HEK293 (cell line): ENCODE measurements at regions not wholly inside any gene's neighbourhood (a gene's known extent, or its start where the extent isn't known, plus 50 kb on each side); places are given as distances from the start of the nearest gene placed in this dataset.

Experiments used
- CTCF ChIA-PET: fragments of 350-600 bp; formaldehyde crosslinking; extraction: SDS; loops from one replicate; lab custom pipeline; 2021; ENCODE audit warnings: antibody characterized with exemption; lab: Yijun Ruan, JAX
- POLR2A ChIA-PET: fragments of 300-600 bp; formaldehyde crosslinking; extraction: SDS; loops from one replicate; lab custom pipeline; 2020; ENCODE audit warnings: antibody characterized with exemption, inconsistent platforms; lab: Yijun Ruan, JAX
- H3K27ac ChIP-seq: fragments of 200-500 bp; sonication (Bioruptor generic); 2 replicates; pipeline ENCODE4 v1.5.1; 2014; ENCODE audit warnings: low read depth, low read length, control low read depth, inconsistent platforms; ENCODE audit errors: extremely low read depth
- H3K36me3 ChIP-seq, 2 experiments: fragments of 200-500 bp in 1 of 2; sonication (Bioruptor generic) in 1 of 2; 1 replicate in 1 of 2; 2 replicates in 1 of 2; pipeline ENCODE4 v1.5.1; 2014 to 2017; ENCODE audit warnings: inconsistent platforms in 2 of 2, low read length in 2 of 2; ENCODE audit not compliant: control insufficient read depth in 2 of 2, insufficient read depth in 1 of 2
- H3K4me1 ChIP-seq: fragments of 200-500 bp; sonication (Bioruptor generic); 2 replicates; pipeline ENCODE4 v1.5.1; 2014; ENCODE audit warnings: mild to moderate bottlenecking, low read length, inconsistent platforms; ENCODE audit not compliant: control insufficient read depth, insufficient read depth
- H3K4me3 ChIP-seq: 2 replicates; pipeline ENCODE4 v1.5.1; 2011; ENCODE audit warnings: low read depth, mild to moderate bottlenecking, control low read depth, low read length, moderate library complexity
- H3K9me3 ChIP-seq: fragments of 200-500 bp; sonication (Bioruptor generic); 2 replicates; pipeline ENCODE4 v1.5.1; 2014; ENCODE audit warnings: low read depth, low read length, inconsistent platforms; ENCODE audit not compliant: control insufficient read depth, insufficient read depth
- GLI4 ChIP-seq: fragments of 450-650 bp; formaldehyde crosslinking; IDR thresholded peaks from 2 replicates; pipeline ENCODE4 v1.5.1; 2016; ENCODE audit warnings: missing biosample characterization, missing genetic modification characterization
- HOXC10 ChIP-seq: sonication (generic); formaldehyde crosslinking; IDR thresholded peaks from 2 replicates; pipeline ENCODE4 v1.8.1; 2023; ENCODE audit warnings: mild to moderate bottlenecking, missing genetic modification reagents
- KLF7 ChIP-seq: fragments of 450-650 bp; formaldehyde crosslinking; IDR thresholded peaks from 2 replicates; pipeline ENCODE4 v1.5.1; 2016; ENCODE audit warnings: missing biosample characterization, missing genetic modification characterization, borderline replicate concordance
- KLF9 ChIP-seq: fragments of 450-650 bp; formaldehyde crosslinking; IDR thresholded peaks from 2 replicates; pipeline ENCODE4 v1.5.1; 2016; ENCODE audit warnings: missing biosample characterization, missing genetic modification characterization, low read depth
- OVOL3 ChIP-seq: fragments of 450-650 bp; formaldehyde crosslinking; IDR thresholded peaks from 2 replicates; pipeline ENCODE4 v1.5.1; 2016; ENCODE audit warnings: missing biosample characterization, missing genetic modification characterization
- SALL2 ChIP-seq: fragments of 450-650 bp; formaldehyde crosslinking; IDR thresholded peaks from 2 replicates; pipeline ENCODE4 v1.5.0; 2017; ENCODE audit warnings: missing biosample characterization, mild to moderate bottlenecking, missing genetic modification characterization, borderline replicate concordance
- SCRT1 ChIP-seq: fragments of 450-650 bp; formaldehyde crosslinking; IDR thresholded peaks from 2 replicates; pipeline ENCODE4 v1.5.1; 2016; ENCODE audit warnings: missing biosample characterization, missing genetic modification characterization, borderline replicate concordance
- SETDB1 ChIP-seq: IDR thresholded peaks from one replicate; pipeline ENCODE4 v1.6.1; 2017; ENCODE audit warnings: mild to moderate bottlenecking, low read length, moderate library complexity, mixed read lengths; ENCODE audit not compliant: insufficient read length
- TRIM28 ChIP-seq: IDR thresholded peaks from 2 replicates; pipeline ENCODE4 v1.6.1; 2011; ENCODE audit warnings: low read length, control low read depth, borderline replicate concordance
- ZIC2 ChIP-seq: fragments of 450-650 bp; formaldehyde crosslinking; IDR thresholded peaks from 2 replicates; pipeline ENCODE4 v1.5.1; 2016; ENCODE audit warnings: missing biosample characterization, missing genetic modification characterization
- ZNF121 ChIP-seq: fragments of 450-650 bp; formaldehyde crosslinking; IDR thresholded peaks from 2 replicates; pipeline ENCODE4 v1.5.1; 2016; ENCODE audit warnings: missing biosample characterization, missing genetic modification characterization
- ZNF140 ChIP-seq: fragments of 450-650 bp; formaldehyde crosslinking; IDR thresholded peaks from 2 replicates; pipeline ENCODE4 v1.5.1; 2016; ENCODE audit warnings: missing biosample characterization, missing genetic modification characterization
- ZNF2 ChIP-seq: fragments of 450-650 bp; formaldehyde crosslinking; IDR thresholded peaks from 2 replicates; pipeline ENCODE4 v1.5.1; 2016; ENCODE audit warnings: missing biosample characterization, missing genetic modification characterization
- ZNF202 ChIP-seq: fragments of 450-650 bp; formaldehyde crosslinking; IDR thresholded peaks from 2 replicates; pipeline ENCODE4 v1.5.1; 2016; ENCODE audit warnings: missing biosample characterization, missing genetic modification characterization, borderline replicate concordance
- ZNF211 ChIP-seq: fragments of 450-650 bp; formaldehyde crosslinking; IDR thresholded peaks from 2 replicates; pipeline ENCODE4 v1.5.1; 2016; ENCODE audit warnings: low read depth, missing biosample characterization, missing genetic modification characterization
- ZNF221 ChIP-seq: fragments of 450-650 bp; formaldehyde crosslinking; IDR thresholded peaks from 2 replicates; pipeline ENCODE4 v1.5.1; 2017; ENCODE audit warnings: missing biosample characterization, missing genetic modification characterization, borderline replicate concordance
- ZNF302 ChIP-seq: fragments of 450-650 bp; formaldehyde crosslinking; IDR thresholded peaks from 2 replicates; pipeline ENCODE4 v1.5.1; 2016; ENCODE audit warnings: missing biosample characterization, missing genetic modification characterization, low read depth
- ZNF366 ChIP-seq: fragments of 450-650 bp; formaldehyde crosslinking; conservative IDR thresholded peaks from 2 replicates; pipeline ENCODE4 v1.5.1; 2016; ENCODE audit warnings: missing biosample characterization, missing genetic modification characterization
- ZNF433 ChIP-seq: fragments of 450-650 bp; formaldehyde crosslinking; IDR thresholded peaks from 2 replicates; pipeline ENCODE4 v1.5.1; 2016; ENCODE audit warnings: missing biosample characterization, missing genetic modification characterization, low read depth
- ZNF558 ChIP-seq: fragments of 450-650 bp; formaldehyde crosslinking; IDR thresholded peaks from 2 replicates; pipeline ENCODE4 v1.5.1; 2016; ENCODE audit warnings: missing biosample characterization, missing genetic modification characterization
- ZNF596 ChIP-seq: fragments of 450-650 bp; IDR thresholded peaks from 2 replicates; pipeline ENCODE4 v1.5.0; 2018; ENCODE audit warnings: missing biosample characterization, mild to moderate bottlenecking, missing genetic modification characterization, moderate library complexity
- ZNF600 ChIP-seq: fragments of 450-650 bp; formaldehyde crosslinking; IDR thresholded peaks from 2 replicates; pipeline ENCODE4 v1.5.1; 2016; ENCODE audit warnings: missing biosample characterization, missing genetic modification characterization
- ZNF623 ChIP-seq: fragments of 450-650 bp; formaldehyde crosslinking; IDR thresholded peaks from 2 replicates; pipeline ENCODE4 v1.5.1; 2016; ENCODE audit warnings: missing biosample characterization, missing genetic modification characterization
- ZNF660 ChIP-seq: fragments of 450-650 bp; IDR thresholded peaks from 2 replicates; pipeline ENCODE4 v1.5.1; 2018; ENCODE audit warnings: missing biosample characterization, mild to moderate bottlenecking, missing genetic modification characterization
- ZNF776 ChIP-seq: fragments of 450-650 bp; formaldehyde crosslinking; IDR thresholded peaks from 2 replicates; pipeline ENCODE4 v1.5.0; 2017; ENCODE audit warnings: missing biosample characterization, missing genetic modification characterization, borderline replicate concordance
- ZNF785 ChIP-seq: fragments of 450-650 bp; formaldehyde crosslinking; IDR thresholded peaks from 2 replicates; pipeline ENCODE4 v1.5.1; 2016; ENCODE audit warnings: missing biosample characterization, missing genetic modification characterization
- TF ChIP-seq, protein P1 (sequence below): fragments of 450-650 bp; formaldehyde crosslinking; IDR thresholded peaks from 2 replicates; pipeline ENCODE4 v1.5.1; 2016; ENCODE audit warnings: missing biosample characterization, missing genetic modification characterization
- TF ChIP-seq, protein P2 (sequence below): fragments of 450-650 bp; IDR thresholded peaks from 2 replicates; pipeline ENCODE4 v1.5.1; 2018; ENCODE audit warnings: missing biosample characterization, missing genetic modification characterization
- TF ChIP-seq, protein P3 (sequence below): fragments of 450-650 bp; formaldehyde crosslinking; IDR thresholded peaks from 2 replicates; pipeline ENCODE4 v1.5.1; 2016; ENCODE audit warnings: missing biosample characterization, missing genetic modification characterization
- TF ChIP-seq, protein P4 (sequence below): fragments of 450-650 bp; formaldehyde crosslinking; IDR thresholded peaks from 2 replicates; pipeline ENCODE4 v1.5.1; 2016; ENCODE audit warnings: missing biosample characterization, missing genetic modification characterization, borderline replicate concordance

DNA sequence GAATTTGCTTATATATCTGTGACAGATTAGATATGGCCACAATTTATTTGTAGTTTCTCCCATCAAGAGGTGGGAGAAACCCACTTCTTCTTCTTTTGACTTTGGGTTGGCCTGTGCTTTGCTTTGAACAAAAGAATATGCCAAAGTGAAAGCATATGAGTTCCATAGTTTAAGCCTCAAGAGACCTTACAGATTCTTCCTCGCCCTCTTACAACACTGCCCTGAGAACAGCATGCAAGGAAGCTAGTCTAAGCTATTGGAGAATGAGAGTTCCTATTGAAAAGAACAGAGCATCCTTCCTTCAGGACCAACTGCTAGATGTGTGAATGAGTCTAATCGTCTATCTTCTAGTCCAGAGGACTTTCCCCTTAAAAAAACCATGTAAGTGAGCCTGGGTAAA, 394.8 kb downstream of the TUSC7 start (continued):
- TF ChIP-seq ZIC2 (no peak), ZNF623 (no peak), KLF7 (tag by site-specific recombination) (no peak), GLI4 (no peak), SCRT1 (tag by site-specific recombination) (no peak), HOXC10 (CRISPR knock-in tag) (no peak), ZNF600 (tag by site-specific recombination) (no peak), ZNF302 (no peak), ZNF660 (tag by site-specific recombination) (no peak), ZNF366 (tag by site-specific recombination) (no peak)
- TF ChIP-seq, protein P1, sequence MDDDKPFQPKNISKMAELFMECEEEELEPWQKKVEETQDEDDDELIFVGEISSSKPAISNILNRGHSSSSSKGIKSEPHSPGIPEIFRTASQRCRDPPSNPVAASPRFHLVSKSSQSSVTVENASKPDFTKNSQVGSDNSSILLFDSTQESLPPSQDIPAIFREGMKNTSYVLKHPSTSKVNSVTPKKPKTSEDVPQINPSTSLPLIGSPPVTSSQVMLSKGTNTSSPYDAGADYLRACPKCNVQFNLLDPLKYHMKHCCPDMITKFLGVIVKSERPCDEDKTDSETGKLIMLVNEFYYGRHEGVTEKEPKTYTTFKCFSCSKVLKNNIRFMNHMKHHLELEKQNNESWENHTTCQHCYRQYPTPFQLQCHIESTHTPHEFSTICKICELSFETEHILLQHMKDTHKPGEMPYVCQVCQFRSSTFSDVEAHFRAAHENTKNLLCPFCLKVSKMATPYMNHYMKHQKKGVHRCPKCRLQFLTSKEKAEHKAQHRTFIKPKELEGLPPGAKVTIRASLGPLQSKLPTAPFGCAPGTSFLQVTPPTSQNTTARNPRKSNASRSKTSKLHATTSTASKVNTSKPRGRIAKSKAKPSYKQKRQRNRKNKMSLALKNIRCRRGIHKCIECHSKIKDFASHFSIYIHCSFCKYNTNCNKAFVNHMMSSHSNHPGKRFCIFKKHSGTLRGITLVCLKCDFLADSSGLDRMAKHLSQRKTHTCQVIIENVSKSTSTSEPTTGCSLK (tag by site-specific recombination), result no peak

DNA sequence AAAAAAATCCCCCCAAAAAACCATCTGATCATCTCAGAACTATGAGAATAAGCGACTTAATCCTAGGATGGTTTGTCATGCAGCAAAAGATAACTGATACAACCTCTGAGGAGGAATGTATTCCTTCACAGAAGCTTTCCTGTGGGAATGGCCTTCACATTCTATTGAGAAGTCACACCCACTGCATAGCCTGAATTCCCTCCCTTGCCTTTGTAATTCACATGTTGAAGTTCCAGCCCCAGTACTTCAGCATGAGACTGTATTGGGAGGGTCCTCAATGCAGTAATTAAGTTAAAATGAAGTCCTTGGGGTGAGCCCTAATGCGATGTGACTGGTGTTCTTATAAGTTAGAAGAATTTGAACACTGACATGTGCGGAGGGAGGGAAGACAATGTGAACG, 395.2 kb downstream of the TUSC7 start:
- ChIA-PET CTCF (no interaction called here), POLR2A (no interaction called here)
- TF ChIP-seq ZNF221 (no peak), ZNF140 (tag by site-specific recombination) (no peak), OVOL3 (no peak), ZNF2 (tag by site-specific recombination) (no peak), ZNF211 (tag by site-specific recombination) (no peak), SETDB1 (no peak), ZNF596 (tag by site-specific recombination) (no peak), SALL2 (tag by site-specific recombination) (no peak), ZNF121 (tag by site-specific recombination) (no peak), ZNF785 (tag by site-specific recombination) (no peak), ZNF558 (tag by site-specific recombination) (no peak), SCRT1 (tag by site-specific recombination) (no peak), ZNF433 (tag by site-specific recombination) (no peak), TRIM28 (no peak), ZNF776 (tag by site-specific recombination) (no peak), ZNF202 (tag by site-specific recombination) (no peak), KLF9 (tag by site-specific recombination) (no peak)
- TF ChIP-seq, protein P2, sequence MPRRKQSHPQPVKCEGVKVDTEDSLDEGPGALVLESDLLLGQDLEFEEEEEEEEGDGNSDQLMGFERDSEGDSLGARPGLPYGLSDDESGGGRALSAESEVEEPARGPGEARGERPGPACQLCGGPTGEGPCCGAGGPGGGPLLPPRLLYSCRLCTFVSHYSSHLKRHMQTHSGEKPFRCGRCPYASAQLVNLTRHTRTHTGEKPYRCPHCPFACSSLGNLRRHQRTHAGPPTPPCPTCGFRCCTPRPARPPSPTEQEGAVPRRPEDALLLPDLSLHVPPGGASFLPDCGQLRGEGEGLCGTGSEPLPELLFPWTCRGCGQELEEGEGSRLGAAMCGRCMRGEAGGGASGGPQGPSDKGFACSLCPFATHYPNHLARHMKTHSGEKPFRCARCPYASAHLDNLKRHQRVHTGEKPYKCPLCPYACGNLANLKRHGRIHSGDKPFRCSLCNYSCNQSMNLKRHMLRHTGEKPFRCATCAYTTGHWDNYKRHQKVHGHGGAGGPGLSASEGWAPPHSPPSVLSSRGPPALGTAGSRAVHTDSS (tag by site-specific recombination), result no peak
- TF ChIP-seq, protein P3, sequence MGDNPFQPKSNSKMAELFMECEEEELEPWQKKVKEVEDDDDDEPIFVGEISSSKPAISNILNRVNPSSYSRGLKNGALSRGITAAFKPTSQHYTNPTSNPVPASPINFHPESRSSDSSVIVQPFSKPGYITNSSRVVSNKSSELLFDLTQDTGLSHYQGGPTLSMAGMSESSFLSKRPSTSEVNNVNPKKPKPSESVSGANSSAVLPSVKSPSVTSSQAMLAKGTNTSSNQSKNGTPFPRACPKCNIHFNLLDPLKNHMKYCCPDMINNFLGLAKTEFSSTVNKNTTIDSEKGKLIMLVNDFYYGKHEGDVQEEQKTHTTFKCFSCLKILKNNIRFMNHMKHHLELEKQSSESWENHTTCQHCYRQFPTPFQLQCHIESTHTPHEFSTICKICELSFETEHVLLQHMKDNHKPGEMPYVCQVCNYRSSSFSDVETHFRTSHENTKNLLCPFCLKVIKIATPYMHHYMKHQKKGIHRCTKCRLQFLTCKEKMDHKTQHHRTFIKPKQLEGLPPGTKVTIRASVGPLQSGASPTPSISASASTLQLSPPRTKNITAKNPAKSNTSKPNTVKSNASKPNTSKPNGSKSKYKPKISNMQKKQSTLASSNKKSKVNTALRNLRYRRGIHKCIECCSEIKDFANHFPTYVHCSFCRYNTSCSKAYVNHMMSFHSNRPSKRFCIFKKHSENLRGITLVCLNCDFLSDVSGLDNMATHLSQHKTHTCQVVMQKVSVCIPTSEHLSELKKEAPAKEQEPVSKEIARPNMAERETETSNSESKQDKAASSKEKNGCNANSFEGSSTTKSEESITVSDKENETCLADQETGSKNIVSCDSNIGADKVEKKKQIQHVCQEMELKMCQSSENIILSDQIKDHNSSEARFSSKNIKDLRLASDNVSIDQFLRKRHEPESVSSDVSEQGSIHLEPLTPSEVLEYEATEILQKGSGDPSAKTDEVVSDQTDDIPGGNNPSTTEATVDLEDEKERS (tag by site-specific recombination), result no peak
- TF ChIP-seq, protein P4, sequence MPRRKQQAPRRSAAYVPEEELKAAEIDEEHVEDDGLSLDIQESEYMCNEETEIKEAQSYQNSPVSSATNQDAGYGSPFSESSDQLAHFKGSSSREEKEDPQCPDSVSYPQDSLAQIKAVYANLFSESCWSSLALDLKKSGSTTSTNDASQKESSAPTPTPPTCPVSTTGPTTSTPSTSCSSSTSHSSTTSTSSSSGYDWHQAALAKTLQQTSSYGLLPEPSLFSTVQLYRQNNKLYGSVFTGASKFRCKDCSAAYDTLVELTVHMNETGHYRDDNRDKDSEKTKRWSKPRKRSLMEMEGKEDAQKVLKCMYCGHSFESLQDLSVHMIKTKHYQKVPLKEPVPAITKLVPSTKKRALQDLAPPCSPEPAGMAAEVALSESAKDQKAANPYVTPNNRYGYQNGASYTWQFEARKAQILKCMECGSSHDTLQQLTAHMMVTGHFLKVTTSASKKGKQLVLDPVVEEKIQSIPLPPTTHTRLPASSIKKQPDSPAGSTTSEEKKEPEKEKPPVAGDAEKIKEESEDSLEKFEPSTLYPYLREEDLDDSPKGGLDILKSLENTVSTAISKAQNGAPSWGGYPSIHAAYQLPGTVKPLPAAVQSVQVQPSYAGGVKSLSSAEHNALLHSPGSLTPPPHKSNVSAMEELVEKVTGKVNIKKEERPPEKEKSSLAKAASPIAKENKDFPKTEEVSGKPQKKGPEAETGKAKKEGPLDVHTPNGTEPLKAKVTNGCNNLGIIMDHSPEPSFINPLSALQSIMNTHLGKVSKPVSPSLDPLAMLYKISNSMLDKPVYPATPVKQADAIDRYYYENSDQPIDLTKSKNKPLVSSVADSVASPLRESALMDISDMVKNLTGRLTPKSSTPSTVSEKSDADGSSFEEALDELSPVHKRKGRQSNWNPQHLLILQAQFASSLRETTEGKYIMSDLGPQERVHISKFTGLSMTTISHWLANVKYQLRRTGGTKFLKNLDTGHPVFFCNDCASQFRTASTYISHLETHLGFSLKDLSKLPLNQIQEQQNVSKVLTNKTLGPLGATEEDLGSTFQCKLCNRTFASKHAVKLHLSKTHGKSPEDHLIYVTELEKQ (tag by site-specific recombination), result no peak
- Histone ChIP-seq H3K36me3 (no peaks in the 10 kb centered on the region), H3K4me3 (no peak overlapping the region), H3K27ac (no peak overlapping the region), H3K4me1 (no peaks in the 10 kb centered on the region), H3K9me3 (no peaks in the 10 kb centered on the region)
